WERI-Rb-1 (cell line): ENCODE measurements at regions not wholly inside any gene's neighbourhood (a gene's known extent, or its start where the extent isn't known, plus 50 kb on each side); places are given as distances from the start of the nearest gene placed in this dataset.

Source experiments
- DNase-seq: peaks from one replicate; pipeline ENCODE4 v3.0.0-alpha.2; 2020
- H3K27ac ChIP-seq: fragments of 250-450 bp; sonication (Bioruptor Pico); 2 replicates; pipeline ENCODE4 v1.5.1; 2020; ENCODE audit warnings: mild to moderate bottlenecking, moderate library complexity
- H3K27me3 ChIP-seq: fragments of 250-450 bp; sonication (Bioruptor Pico); 2 replicates; pipeline ENCODE4 v1.5.1; 2021; ENCODE audit warnings: mild to moderate bottlenecking, low read depth, moderate library complexity; ENCODE audit not compliant: insufficient read depth, severe bottlenecking
- H3K36me3 ChIP-seq: fragments of 250-450 bp; sonication (Bioruptor Pico); 2 replicates; pipeline ENCODE4 v1.5.1; 2020; ENCODE audit warnings: mild to moderate bottlenecking, moderate library complexity
- H3K4me3 ChIP-seq: 2 replicates; pipeline ENCODE4 v1.5.1; 2011; ENCODE audit warnings: low read depth, mild to moderate bottlenecking, control low read depth, low read length
- H3K9me3 ChIP-seq: fragments of 250-450 bp; sonication (Bioruptor Pico); 2 replicates; pipeline ENCODE4 v1.5.1; 2021; ENCODE audit warnings: mild to moderate bottlenecking, moderate library complexity; ENCODE audit not compliant: severe bottlenecking
- TF ChIP-seq, protein P1 (sequence below): IDR thresholded peaks from 2 replicates; pipeline ENCODE4 v1.5.1; 2011; ENCODE audit warnings: low read depth, mild to moderate bottlenecking, control low read depth, inconsistent platforms, low read length

DNA sequence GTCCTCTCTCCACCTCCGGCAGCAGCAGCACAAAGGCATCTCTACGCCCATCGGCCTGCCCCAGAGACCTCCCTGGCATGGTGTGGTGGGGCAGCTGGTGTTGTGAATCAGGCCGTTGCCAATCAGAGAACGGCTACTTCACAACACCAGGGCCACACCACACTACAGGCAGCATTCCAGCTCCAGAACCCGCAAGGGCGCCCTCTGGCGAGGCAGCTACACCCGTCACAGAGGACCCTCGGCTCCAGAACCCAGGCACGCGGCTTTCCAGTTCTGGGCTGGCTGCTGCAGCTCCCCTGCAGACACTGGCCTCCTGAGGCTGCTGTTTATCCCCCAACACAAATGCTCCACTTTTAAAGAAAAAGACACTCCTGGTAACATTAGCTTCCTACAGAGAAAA lies 127.5 kb upstream of the TOPAZ1 start:
- H3K9me3 ChIP-seq, result no peaks in the 10 kb centered on the region
- H3K27ac ChIP-seq, result no peak overlapping the region
- H3K27me3 ChIP-seq, result peaks cover 7% of the 10 kb centered on the region
- H3K36me3 ChIP-seq, result no peaks in the 10 kb centered on the region
- no peak overlapping the region for H3K4me3 ChIP-seq
- peak; percentile 66 for DNase-seq
- TF ChIP-seq, protein P1, sequence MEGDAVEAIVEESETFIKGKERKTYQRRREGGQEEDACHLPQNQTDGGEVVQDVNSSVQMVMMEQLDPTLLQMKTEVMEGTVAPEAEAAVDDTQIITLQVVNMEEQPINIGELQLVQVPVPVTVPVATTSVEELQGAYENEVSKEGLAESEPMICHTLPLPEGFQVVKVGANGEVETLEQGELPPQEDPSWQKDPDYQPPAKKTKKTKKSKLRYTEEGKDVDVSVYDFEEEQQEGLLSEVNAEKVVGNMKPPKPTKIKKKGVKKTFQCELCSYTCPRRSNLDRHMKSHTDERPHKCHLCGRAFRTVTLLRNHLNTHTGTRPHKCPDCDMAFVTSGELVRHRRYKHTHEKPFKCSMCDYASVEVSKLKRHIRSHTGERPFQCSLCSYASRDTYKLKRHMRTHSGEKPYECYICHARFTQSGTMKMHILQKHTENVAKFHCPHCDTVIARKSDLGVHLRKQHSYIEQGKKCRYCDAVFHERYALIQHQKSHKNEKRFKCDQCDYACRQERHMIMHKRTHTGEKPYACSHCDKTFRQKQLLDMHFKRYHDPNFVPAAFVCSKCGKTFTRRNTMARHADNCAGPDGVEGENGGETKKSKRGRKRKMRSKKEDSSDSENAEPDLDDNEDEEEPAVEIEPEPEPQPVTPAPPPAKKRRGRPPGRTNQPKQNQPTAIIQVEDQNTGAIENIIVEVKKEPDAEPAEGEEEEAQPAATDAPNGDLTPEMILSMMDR, result peak; percentile 87

DNA sequence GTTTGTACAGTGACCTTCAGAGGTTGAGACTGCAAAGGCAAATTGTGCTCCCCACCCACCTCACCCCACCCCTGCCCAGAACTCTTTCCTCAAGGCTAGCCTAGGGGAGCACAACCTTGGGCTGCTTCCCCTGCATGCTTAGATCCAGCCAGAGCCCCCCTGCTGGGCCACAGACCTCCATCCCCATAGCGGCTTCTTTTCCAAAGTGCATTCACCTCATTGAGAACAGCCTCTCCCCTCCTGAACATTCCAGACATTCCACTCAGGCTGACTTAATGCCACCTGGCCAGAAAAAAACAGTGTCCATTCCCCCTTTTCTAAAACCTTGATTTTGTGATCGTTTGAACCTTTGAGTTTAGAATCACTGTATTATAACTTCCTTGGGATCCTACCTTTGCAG lies 124.4 kb upstream of the TOPAZ1 start:
- peaks cover 7% of the 10 kb centered on the region for H3K27me3 ChIP-seq
- no peak overlapping the region for H3K4me3 ChIP-seq
- TF ChIP-seq, protein P1, result no peak
- no peaks in the 10 kb centered on the region for H3K36me3 ChIP-seq
- H3K9me3 ChIP-seq, result no peaks in the 10 kb centered on the region
- H3K27ac ChIP-seq, result no peak overlapping the region
- DNase-seq, result no peak

DNA sequence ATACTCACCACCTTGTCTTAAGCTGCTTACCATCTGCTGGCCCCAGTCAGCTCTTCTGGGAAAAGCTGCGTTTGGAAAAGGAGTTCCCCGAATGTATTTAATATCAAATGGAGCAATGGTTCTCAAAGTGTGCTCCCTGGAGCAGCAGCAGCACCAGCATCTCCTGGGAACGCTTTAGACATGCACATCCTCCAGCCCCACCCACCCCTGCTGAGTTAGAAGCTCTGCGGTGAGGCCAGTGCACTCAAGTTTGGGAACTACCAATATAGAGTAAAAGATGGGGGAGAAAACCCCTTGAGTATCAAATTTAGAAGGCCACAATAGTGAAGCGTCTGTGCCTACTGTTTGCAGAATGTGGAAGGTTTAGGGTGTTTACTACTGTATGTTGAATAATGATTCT lies 124.0 kb upstream of the TOPAZ1 start:
- H3K9me3 ChIP-seq, result no peaks in the 10 kb centered on the region

DNA sequence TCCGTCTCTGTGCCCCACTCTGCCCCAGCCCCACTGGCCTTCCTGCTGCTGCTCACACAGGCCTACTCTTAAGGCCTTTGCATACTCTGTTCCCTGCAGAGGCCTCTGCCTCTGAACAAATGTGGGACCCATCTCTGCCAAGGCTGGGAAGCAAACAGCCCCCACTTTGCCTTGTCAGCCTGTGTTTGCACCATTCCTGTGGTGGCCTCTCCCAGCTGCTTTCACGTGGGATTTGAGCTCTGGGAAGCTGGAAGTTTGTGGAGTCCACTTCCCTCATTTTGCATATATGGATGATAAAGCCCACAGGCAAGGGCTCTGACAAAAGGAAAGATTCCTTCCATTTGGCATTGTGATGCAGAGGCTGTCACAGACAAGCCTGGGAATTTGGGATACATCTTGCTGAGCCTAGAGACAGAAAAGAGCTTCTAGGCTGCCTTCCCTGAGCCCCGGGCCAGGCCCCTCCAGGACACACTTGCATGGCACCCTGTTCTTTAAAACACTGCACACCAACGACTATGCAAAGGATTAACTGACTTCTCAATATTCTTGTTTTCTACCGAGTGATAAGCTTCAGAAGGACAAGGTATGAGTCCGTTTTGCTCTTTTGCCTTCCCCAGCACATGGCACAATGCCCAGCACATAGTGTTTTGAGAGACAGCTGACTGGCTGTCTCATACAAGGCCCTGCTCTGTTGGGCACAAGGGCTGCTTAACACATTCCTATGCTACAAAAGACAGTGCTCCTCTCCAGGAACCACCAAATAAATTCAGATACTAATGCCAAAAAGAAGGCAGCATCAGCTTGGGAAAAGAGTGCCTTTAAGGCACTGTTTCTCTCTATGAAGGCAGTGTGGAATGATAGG lies 120.7 kb upstream of the TOPAZ1 start:
- TF ChIP-seq, protein P1, result no peak
- H3K9me3 ChIP-seq, result no peaks in the 10 kb centered on the region
- H3K27ac ChIP-seq, result no peak overlapping the region
- no peaks in the 10 kb centered on the region for H3K27me3 ChIP-seq
- no peak overlapping the region for H3K4me3 ChIP-seq
- no peaks in the 10 kb centered on the region for H3K36me3 ChIP-seq
- no peak for DNase-seq

More for the DNA sequence above, 124.0 kb upstream of the TOPAZ1 start:
- DNase-seq, result no peak
- peaks cover 7% of the 10 kb centered on the region for H3K27me3 ChIP-seq
- TF ChIP-seq, protein P1, result no peak
- no peaks in the 10 kb centered on the region for H3K36me3 ChIP-seq
- no peak overlapping the region for H3K4me3 ChIP-seq
- no peak overlapping the region for H3K27ac ChIP-seq

DNA sequence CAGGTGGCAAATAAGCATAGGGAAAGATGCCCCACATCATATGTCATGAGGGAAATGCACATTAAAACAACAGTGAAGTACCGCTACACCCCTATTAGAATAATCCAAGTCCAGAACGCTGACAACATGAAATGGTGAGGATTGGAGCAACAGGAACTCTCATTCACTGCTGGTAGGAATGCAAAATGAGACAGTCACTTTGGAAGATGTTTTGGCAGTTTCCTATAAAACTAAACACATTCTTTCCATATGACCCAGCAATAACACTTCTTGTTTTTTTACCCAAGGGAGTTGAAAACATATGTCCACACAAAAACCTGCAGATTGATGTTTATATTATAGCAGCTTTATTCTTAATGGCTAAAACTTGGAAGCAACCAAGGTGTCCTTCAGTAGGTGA lies 116.4 kb upstream of the TOPAZ1 start:
- no peaks in the 10 kb centered on the region for H3K9me3 ChIP-seq
- TF ChIP-seq, protein P1, result no peak
- H3K27ac ChIP-seq, result no peak overlapping the region
- no peak for DNase-seq
- H3K36me3 ChIP-seq, result no peaks in the 10 kb centered on the region
- H3K27me3 ChIP-seq, result peaks cover 3% of the 10 kb centered on the region
- H3K4me3 ChIP-seq, result no peak overlapping the region
